Left lung (tissue), 4 donors: ENCODE measurements at regions not wholly inside any gene's neighbourhood (a gene's known extent, or its start where the extent isn't known, plus 50 kb on each side); places are given as distances from the start of the nearest gene placed in this dataset.

Experiments
- ATAC-seq: fragments of 200-7000 bp; cut with Tn5 transposase; one replicate; pipeline ENCODE4 v1.9.1; 2020; ENCODE audit warnings: moderate library complexity
- DNase-seq, 4 donors: peaks; one replicate each; pipeline ENCODE4 v3.0.0-alpha.2; 2013 to 2020
- H3K27ac ChIP-seq, 2 donors: fragments of 200-600 bp; sonication (generic) in 1 of 2; one replicate each; pipeline versions ENCODE4 v1.5.0 to v1.8.0; 2020 to 2021
- H3K27me3 ChIP-seq, 2 donors: fragments of 200-600 bp; sonication (generic) in 1 of 2; one replicate each; pipeline versions ENCODE4 v1.5.0 to v1.8.0; 2020 to 2021
- H3K36me3 ChIP-seq, 2 donors: fragments of 200-600 bp; sonication (generic) in 1 of 2; one replicate each; pipeline versions ENCODE4 v1.5.0 to v1.8.0; 2020 to 2021
- H3K4me1 ChIP-seq, 2 donors: fragments of 200-600 bp; one replicate each; pipeline ENCODE4 v1.8.0; 2021
- H3K4me3 ChIP-seq, 2 donors: fragments of 200-600 bp; sonication (generic) in 1 of 2; one replicate each; pipeline versions ENCODE4 v1.5.0 to v1.8.0; 2020 to 2021; ENCODE audit warnings: mild to moderate bottlenecking in 1 of 2
- H3K9me3 ChIP-seq, 2 donors: fragments of 200-600 bp; sonication (generic) in 1 of 2; one replicate each; pipeline versions ENCODE4 v1.5.0 to v1.8.0; 2020 to 2021
- intact Hi-C, 2 donors: fragments of 100-400 bp; cut with DNase I; formaldehyde crosslinking; loops; one replicate each; pipeline versions ENCODE4 v1.11.2 to v1.14.2; 2022
- TF ChIP-seq, protein P1 (sequence below), 2 donors: fragments of 200-600 bp; sonication (generic) in 1 of 2; IDR thresholded peaks; one replicate each; pipeline versions ENCODE4 v1.5.0 to v1.8.0; 2021; ENCODE audit warnings: antibody characterized with exemption in 2 of 2
- donor health status: DM: no; HTN: yes; CAD: no.
- donor health status: DM: no; HTN: no; CAD: no.

DNA sequence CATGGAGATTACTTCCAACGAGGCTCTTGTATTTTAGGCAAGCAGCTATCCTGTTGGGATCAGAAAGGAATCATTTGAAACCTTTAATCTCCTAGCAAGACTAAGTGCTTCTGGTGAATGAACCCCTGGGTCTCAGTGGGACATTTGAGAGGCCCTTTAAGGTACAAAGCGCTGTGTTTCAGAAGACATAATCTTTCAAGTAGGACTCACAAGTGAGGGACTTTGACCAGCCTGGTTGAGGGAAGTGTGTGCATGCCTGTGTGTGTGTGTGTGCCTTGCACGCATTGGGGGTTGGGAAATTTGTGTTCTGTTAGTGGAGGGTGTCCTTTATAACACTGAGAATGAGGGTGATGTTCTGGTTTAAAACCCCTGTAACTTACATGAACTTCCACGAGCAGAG lies 64.4 kb upstream of the KCNG1 start:
- Histone ChIP-seq H3K27ac (no peak overlapping the region), H3K27me3 (peaks cover 17 to 95% of the 10 kb centered on the region in 2 donors), H3K4me1 (no peaks in the 10 kb centered on the region), H3K36me3 (no peaks in the 10 kb centered on the region), H3K9me3 (no peaks in the 10 kb centered on the region), H3K4me3 (no peak overlapping the region)
- intact Hi-C loops, result no loop called here
- ATAC-seq (no peak), DNase-seq (no peak)
- TF ChIP-seq, protein P1, sequence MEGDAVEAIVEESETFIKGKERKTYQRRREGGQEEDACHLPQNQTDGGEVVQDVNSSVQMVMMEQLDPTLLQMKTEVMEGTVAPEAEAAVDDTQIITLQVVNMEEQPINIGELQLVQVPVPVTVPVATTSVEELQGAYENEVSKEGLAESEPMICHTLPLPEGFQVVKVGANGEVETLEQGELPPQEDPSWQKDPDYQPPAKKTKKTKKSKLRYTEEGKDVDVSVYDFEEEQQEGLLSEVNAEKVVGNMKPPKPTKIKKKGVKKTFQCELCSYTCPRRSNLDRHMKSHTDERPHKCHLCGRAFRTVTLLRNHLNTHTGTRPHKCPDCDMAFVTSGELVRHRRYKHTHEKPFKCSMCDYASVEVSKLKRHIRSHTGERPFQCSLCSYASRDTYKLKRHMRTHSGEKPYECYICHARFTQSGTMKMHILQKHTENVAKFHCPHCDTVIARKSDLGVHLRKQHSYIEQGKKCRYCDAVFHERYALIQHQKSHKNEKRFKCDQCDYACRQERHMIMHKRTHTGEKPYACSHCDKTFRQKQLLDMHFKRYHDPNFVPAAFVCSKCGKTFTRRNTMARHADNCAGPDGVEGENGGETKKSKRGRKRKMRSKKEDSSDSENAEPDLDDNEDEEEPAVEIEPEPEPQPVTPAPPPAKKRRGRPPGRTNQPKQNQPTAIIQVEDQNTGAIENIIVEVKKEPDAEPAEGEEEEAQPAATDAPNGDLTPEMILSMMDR (IDR thresholded peaks at IDR 0.05), result no peak

DNA sequence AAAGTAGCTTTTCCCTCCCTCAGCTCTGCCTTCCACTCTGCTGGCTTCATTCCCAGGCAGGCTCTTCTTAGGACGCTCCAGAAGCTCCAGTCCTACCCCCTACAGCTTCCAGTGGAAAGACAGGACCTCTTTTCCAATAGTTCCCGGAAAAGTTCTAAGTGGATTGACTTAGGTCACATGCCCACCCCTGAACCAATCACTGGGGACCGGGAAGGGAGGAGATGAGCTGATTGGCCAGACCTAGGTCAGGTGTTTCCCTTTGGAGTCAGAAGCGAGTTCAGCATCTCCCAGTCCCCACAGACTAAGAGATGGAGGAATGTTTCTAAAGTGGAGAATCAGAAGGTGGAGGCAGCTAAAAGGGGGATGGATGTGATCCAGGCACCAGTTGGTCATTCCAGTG lies 62.9 kb upstream of the KCNG1 start:
- H3K4me3 ChIP-seq, result no peak overlapping the region
- H3K27ac ChIP-seq, result no peak overlapping the region
- H3K4me1 ChIP-seq, result no peaks in the 10 kb centered on the region
- H3K9me3 ChIP-seq, result no peaks in the 10 kb centered on the region
- DNase-seq (no peak), ATAC-seq (no peak)
- H3K27me3 ChIP-seq, result peaks cover 2 to 91% of the 10 kb centered on the region in 2 donors
- no peaks in the 10 kb centered on the region for H3K36me3 ChIP-seq
- intact Hi-C loops, result no loop called here
- TF ChIP-seq, protein P1 (IDR thresholded peaks at IDR 0.05), result no peak

DNA sequence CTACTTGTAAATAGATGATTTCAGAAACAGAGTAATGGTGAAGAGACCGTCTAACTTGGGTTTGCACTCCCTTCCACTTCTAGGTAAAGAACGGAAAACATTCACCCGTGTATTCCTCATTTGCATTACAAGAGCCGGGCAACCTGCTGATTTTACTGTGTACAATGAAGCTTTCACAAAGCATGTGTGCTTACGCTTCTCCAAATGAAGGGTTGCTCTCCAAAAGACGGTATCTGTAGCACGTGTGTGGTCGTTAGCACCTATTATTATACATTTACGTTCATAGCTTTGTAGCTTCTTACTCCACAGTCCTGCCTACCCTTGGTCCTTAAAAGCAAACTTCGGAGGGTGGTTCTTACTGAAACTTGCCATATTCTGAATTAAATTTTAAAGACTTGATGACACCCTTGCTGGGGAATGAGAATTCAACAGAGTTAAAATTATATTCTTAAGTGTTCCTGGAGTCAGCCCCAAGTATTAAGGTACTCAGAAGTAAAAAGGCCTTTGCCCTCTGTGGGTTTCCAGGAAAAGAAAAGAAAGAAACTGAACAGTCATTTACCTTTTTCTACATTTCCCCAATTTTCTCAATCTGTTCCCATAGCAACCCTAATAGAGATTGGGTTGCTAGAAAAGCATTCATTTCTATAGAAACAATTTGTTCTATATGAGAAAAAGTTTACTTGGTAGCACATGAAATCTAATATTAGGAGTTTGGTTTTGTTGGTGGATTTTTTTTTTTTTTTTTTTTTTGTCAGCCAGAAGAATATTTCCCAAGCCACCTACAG lies 61.9 kb upstream of the KCNG1 start:
- Histone ChIP-seq H3K36me3 (no peaks in the 10 kb centered on the region), H3K9me3 (no peaks in the 10 kb centered on the region), H3K4me3 (no peak overlapping the region), H3K4me1 (no peaks in the 10 kb centered on the region), H3K27me3 (peaks cover 0 to 90% of the 10 kb centered on the region in 2 donors), H3K27ac (no peak overlapping the region)
- ATAC-seq (no peak), DNase-seq (no peak)
- TF ChIP-seq, protein P1 (IDR thresholded peaks at IDR 0.05), result no peak
- intact Hi-C loops, result no loop called here

DNA sequence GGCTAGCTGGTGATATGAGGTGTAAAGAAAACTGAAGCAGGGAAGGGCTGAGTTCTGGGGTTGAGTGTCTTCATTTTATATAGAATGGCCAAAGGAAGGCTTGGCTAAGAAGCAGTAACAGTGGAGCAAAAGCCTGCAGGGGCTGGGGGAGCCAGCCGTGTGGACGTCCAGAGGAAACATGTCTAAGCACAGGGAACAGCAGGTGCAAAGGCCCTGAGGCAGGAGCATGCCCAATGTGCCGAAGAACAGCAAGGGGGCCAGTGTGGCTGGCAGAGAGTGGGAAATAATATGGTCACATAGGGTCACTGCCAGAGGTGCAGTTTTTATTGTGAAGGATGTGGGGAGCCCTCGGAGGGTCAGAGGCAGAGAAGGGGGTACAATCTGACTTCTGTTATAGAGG lies 60.5 kb upstream of the KCNG1 start:
- TF ChIP-seq, protein P1 (IDR thresholded peaks at IDR 0.05), result no peak
- no peak for DNase-seq

DNA sequence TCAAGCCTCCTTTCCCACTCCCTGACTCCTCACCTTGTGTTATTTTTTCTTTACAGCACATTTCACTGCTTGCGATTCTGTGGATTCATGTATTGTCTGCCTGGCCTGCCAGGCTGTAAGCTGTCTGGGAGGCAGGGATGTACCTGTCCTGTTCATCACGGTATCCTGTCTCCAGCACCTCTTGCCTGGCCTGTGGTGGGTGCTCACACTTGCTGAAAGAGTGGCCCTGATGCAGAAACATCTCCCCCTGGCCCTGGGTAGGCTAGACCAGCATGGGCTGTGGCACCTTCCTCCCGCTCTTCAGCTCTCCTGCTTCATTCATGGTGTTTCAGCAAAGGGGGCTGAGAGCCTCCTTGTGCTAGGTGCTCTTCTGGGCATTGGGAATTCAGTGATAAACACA lies 60.1 kb upstream of the KCNG1 start:
- intact Hi-C loops, result no loop called here

More for the DNA sequence above, 60.5 kb upstream of the KCNG1 start:
- peaks cover 0 to 90% of the 10 kb centered on the region in 2 donors for H3K27me3 ChIP-seq
- H3K4me1 ChIP-seq, result no peaks in the 10 kb centered on the region
- H3K36me3 ChIP-seq, result no peaks in the 10 kb centered on the region
- no peaks in the 10 kb centered on the region for H3K9me3 ChIP-seq
- H3K27ac ChIP-seq, result no peak overlapping the region
- intact Hi-C loops, result no loop called here
- ATAC-seq, result no peak
- no peak overlapping the region for H3K4me3 ChIP-seq

More for the DNA sequence above, 60.1 kb upstream of the KCNG1 start:
- Histone ChIP-seq H3K36me3 (no peaks in the 10 kb centered on the region), H3K9me3 (no peaks in the 10 kb centered on the region), H3K27ac (no peak overlapping the region), H3K27me3 (peaks cover 0 to 91% of the 10 kb centered on the region in 2 donors), H3K4me1 (no peaks in the 10 kb centered on the region), H3K4me3 (no peak overlapping the region)
- DNase-seq, result no peak
- ATAC-seq, result no peak
- TF ChIP-seq, protein P1 (IDR thresholded peaks at IDR 0.05), result no peak
